NCI-H1417 treated with DMSO at 0.1 percent for 48 hours (cell line): ENCODE measurements at regions not wholly inside any gene's neighbourhood (a gene's known extent, or its start where the extent isn't known, plus 50 kb on each side); places are given as distances from the start of the nearest gene placed in this dataset.
"Not testable (repeated sequence)": the region's sequence is repeated elsewhere in the genome, so short reads cannot be mapped to it uniquely, and the experiment has no call there.

Source experiments
- DNase-seq: peaks from one replicate; lab custom pipeline; 2025; lab: John Stamatoyannopoulos, UW

GRCh38 chr13:83121896-83122295 lies 760.4 kb downstream of the SLITRK1 start:
- DNase-seq = no peak

- no peak for DNase-seq
Measured at GRCh38 chr13:83117046-83117445, 765.2 kb downstream of the SLITRK1 start.

- not testable (repeated sequence) for DNase-seq
Measured at GRCh38 chr13:83101574-83102247, 780.6 kb downstream of the SLITRK1 start.

GRCh38 chr13:83100237-83100636 lies 782.0 kb downstream of the SLITRK1 start:
- no peak for DNase-seq

- DNase-seq = no peak
Measured at GRCh38 chr13:83088858-83089257, 793.4 kb downstream of the SLITRK1 start.

GRCh38 chr13:83086948-83087347 lies 795.3 kb downstream of the SLITRK1 start:
- no peak for DNase-seq

- no peak for DNase-seq
Measured at GRCh38 chr13:83086088-83086487, 796.2 kb downstream of the SLITRK1 start.

GRCh38 chr13:83085186-83085900 lies 796.9 kb downstream of the SLITRK1 start:
- no peak for DNase-seq

- no peak for DNase-seq
Measured at GRCh38 chr13:83077499-83077898, 804.8 kb downstream of the SLITRK1 start.

GRCh38 chr13:83073930-83074329 lies 808.3 kb downstream of the SLITRK1 start:
- not testable (repeated sequence) for DNase-seq

- DNase-seq = no peak
Measured at GRCh38 chr13:83065108-83065507, 817.2 kb downstream of the SLITRK1 start.

GRCh38 chr13:83057119-83057518 lies 825.2 kb downstream of the SLITRK1 start:
- DNase-seq = no peak

GRCh38 chr13:83056269-83056668 lies 826.0 kb downstream of the SLITRK1 start:
- DNase-seq = no peak

GRCh38 chr13:83048419-83048818 lies 833.9 kb downstream of the SLITRK1 start:
- no peak for DNase-seq

- DNase-seq = no peak
Measured at GRCh38 chr13:83024955-83025594, 857.2 kb downstream of the SLITRK1 start.

- DNase-seq = no peak
Measured at GRCh38 chr13:83024232-83024631, 858.0 kb downstream of the SLITRK1 start.

GRCh38 chr13:83019986-83020385 lies 862.3 kb downstream of the SLITRK1 start:
- DNase-seq = no peak

GRCh38 chr13:83009987-83010386 lies 872.3 kb downstream of the SLITRK1 start:
- no peak for DNase-seq

- DNase-seq = no peak
Measured at GRCh38 chr13:83008212-83008929, 873.9 kb downstream of the SLITRK1 start.

- no peak for DNase-seq
Measured at GRCh38 chr13:83007226-83007625, 875.0 kb downstream of the SLITRK1 start.

GRCh38 chr13:83003185-83003584 lies 879.1 kb downstream of the SLITRK1 start:
- no peak for DNase-seq

- no peak for DNase-seq
Measured at GRCh38 chr13:82993417-82993816, 888.9 kb downstream of the SLITRK1 start.

GRCh38 chr13:82976499-82976898 lies 905.8 kb downstream of the SLITRK1 start:
- DNase-seq = no peak
